K562 (cell line): ENCODE measurements at regions not wholly inside any gene's neighbourhood (a gene's known extent, or its start where the extent isn't known, plus 50 kb on each side); places are given as distances from the start of the nearest gene placed in this dataset.

Experiments
- ATAC-seq: fragments of 200-7000 bp; cut with Tn5 transposase; 3 replicates; pipeline ENCODE4 v1.9.1; 2020; ENCODE audit warnings: moderate library complexity
- BruUV-seq: library from RNA; stranded (reverse); fragments of 400-500 nt; replicated peaks from 2 replicates; lab custom pipeline; 2021; lab: Mats Ljungman, UMichigan
- CTCF ChIA-PET: fragments of 300-600 bp; formaldehyde crosslinking; extraction: SDS; loops from one replicate; lab custom pipeline; 2021; ENCODE audit warnings: low intra/inter-chr PET ratio; lab: Yijun Ruan, JAX
- POLR2A ChIA-PET: fragments of 300-600, 350-650 bp; sonication (Branson Sonifier 250); formaldehyde crosslinking; extraction: SDS; loops from one replicate; lab custom pipeline; 2021; ENCODE audit warnings: antibody characterized with exemption, inconsistent platforms; lab: Yijun Ruan, JAX
- DNase-seq, 4 experiments: peaks; one replicate each; pipeline versions ENCODE4 v3.0.0 to v3.0.0-alpha.2; 2011 to 2018; ENCODE audit warnings: low spot score in 3 of 4, mixed read lengths in 3 of 4; ENCODE audit errors: extremely low read depth in 1 of 4
- FAIRE-seq: peaks from 2 replicates; lab custom pipeline; 2011; peaks lifted over from hg19 to GRCh38; lab: Jason Lieb, UNC
- H2AFZ ChIP-seq: 2 replicates; pipeline ENCODE4 v1.6.0; 2011; ENCODE audit warnings: low read depth, low read length, control low read depth, inconsistent platforms
- H3K27ac ChIP-seq: fragments of 200-600 bp; 3 replicates; pipeline ENCODE4 v1.8.0; 2011; ENCODE audit warnings: low read depth, mild to moderate bottlenecking, control low read depth, inconsistent platforms, low read length, moderate library complexity, mixed read lengths; ENCODE audit errors: extremely low read depth
- H3K27me3 ChIP-seq, 2 experiments: fragments of 300-600 bp in 1 of 2; 2 replicates in 1 of 2; 3 replicates in 1 of 2; pipeline versions ENCODE4 v1.6.0 to v1.8.0; 2011; ENCODE audit warnings: inconsistent platforms in 2 of 2, low read length in 2 of 2, mild to moderate bottlenecking in 1 of 2, mixed read lengths in 1 of 2, moderate library complexity in 1 of 2; ENCODE audit not compliant: control insufficient read depth in 2 of 2, insufficient read depth in 2 of 2
- H3K36me3 ChIP-seq: fragments of 300-600 bp; 3 replicates; pipeline ENCODE4 v1.8.0; 2011; ENCODE audit warnings: mild to moderate bottlenecking, low read length, inconsistent platforms; ENCODE audit not compliant: control insufficient read depth, insufficient read depth
- H3K4me1 ChIP-seq, 2 experiments: fragments of 200-600 bp in 1 of 2; replicated peaks in 1 of 2; 2 replicates in 1 of 2; 3 replicates in 1 of 2; pipeline versions ENCODE4 v1.5.1 to v1.8.0; 2011; ENCODE audit warnings: inconsistent platforms in 2 of 2, low read length in 2 of 2, mild to moderate bottlenecking in 1 of 2, mixed read lengths in 1 of 2, moderate library complexity in 1 of 2; ENCODE audit not compliant: control insufficient read depth in 2 of 2, insufficient read depth in 2 of 2
- H3K4me2 ChIP-seq: 2 replicates; pipeline ENCODE4 v1.6.1; 2011; ENCODE audit warnings: low read length, control low read depth, inconsistent platforms, mixed read lengths; ENCODE audit not compliant: insufficient read depth
- H3K4me3 ChIP-seq: fragments of 200-600 bp; sonication (generic), shearing (Covaris generic); 2 replicates; pipeline ENCODE4 v1.5.1; 2016; ENCODE audit warnings: control low read depth, inconsistent platforms
- H3K79me2 ChIP-seq: fragments of 200-600 bp; 3 replicates; pipeline ENCODE4 v1.8.0; 2011; ENCODE audit warnings: low read length, inconsistent platforms; ENCODE audit not compliant: control insufficient read depth, insufficient read depth
- H3K9ac ChIP-seq, 2 experiments: 2 replicates each; pipeline versions ENCODE4 v1.6.0 to v1.6.1; 2011; ENCODE audit warnings: low read depth in 2 of 2, low read length in 2 of 2, control low read depth in 1 of 2, inconsistent platforms in 1 of 2, mild to moderate bottlenecking in 1 of 2, mixed read lengths in 1 of 2; ENCODE audit not compliant: insufficient read depth in 1 of 2
- H3K9me1 ChIP-seq: one replicate; pipeline ENCODE4 v1.6.0; 2011; ENCODE audit warnings: inconsistent platforms, mild to moderate bottlenecking, low read length, moderate library complexity; ENCODE audit not compliant: control insufficient read depth, insufficient read depth
- H3K9me3 ChIP-seq: replicated peaks from 2 replicates; pipeline ENCODE4 v1.5.1; 2011; ENCODE audit warnings: low read depth, low read length, inconsistent platforms; ENCODE audit not compliant: control insufficient read depth, insufficient read depth
- H4K20me1 ChIP-seq: replicated peaks from 2 replicates; pipeline ENCODE4 v1.6.1; 2011; ENCODE audit warnings: low read length, inconsistent platforms, mixed read lengths; ENCODE audit not compliant: control insufficient read depth, insufficient read depth
- ETV6 ChIP-seq, 3 experiments: fragments of 150-350 bp in 1 of 3; sonication (generic) in 1 of 3; formaldehyde crosslinking in 1 of 3; IDR thresholded peaks; 2 replicates each; pipeline versions ENCODE4 v1.6.1 to v1.8.0; 2014 to 2022; ENCODE audit warnings: borderline replicate concordance in 2 of 3, low read depth in 2 of 3, antibody characterized with exemption in 1 of 3, low read length in 1 of 3, mild to moderate bottlenecking in 1 of 3, missing genetic modification reagents in 1 of 3
- HLTF ChIP-seq: fragments of 450-650 bp; IDR thresholded peaks from 2 replicates; pipeline ENCODE4 v1.6.1; 2016
- HMG20B ChIP-seq: fragments of 250-450 bp; sonication (Bioruptor Pico); IDR thresholded peaks from 2 replicates; pipeline ENCODE4 v1.5.0; 2021; ENCODE audit warnings: mild to moderate bottlenecking
- IRF1 ChIP-seq: sonication (generic); formaldehyde crosslinking; IDR thresholded peaks from 2 replicates; pipeline ENCODE4 v1.8.0; 2022; ENCODE audit warnings: missing genetic modification reagents, mild to moderate bottlenecking, borderline replicate concordance
- KDM2B ChIP-seq: fragments of 250-450 bp; sonication (Bioruptor Pico); IDR thresholded peaks from 2 replicates; pipeline ENCODE4 v1.8.0; 2021; ENCODE audit warnings: mild to moderate bottlenecking, moderate library complexity
- MCM5 ChIP-seq: fragments of 450-650 bp; IDR thresholded peaks from 2 replicates; pipeline ENCODE4 v1.6.1; 2016; ENCODE audit warnings: low read depth
- RBM15 ChIP-seq: fragments of 200-400 bp; formaldehyde crosslinking; IDR thresholded peaks from 2 replicates; pipeline ENCODE4 v1.6.1; 2018; ENCODE audit warnings: mild to moderate bottlenecking, low read length, moderate library complexity; ENCODE audit not compliant: insufficient read depth
- RBM22 ChIP-seq: fragments of 200-400 bp; formaldehyde crosslinking; IDR thresholded peaks from 2 replicates; pipeline ENCODE4 v1.6.1; 2018; ENCODE audit warnings: low read length, low read depth; ENCODE audit not compliant: poor library complexity, severe bottlenecking
- SMARCC2 ChIP-seq: fragments of 450-650 bp; IDR thresholded peaks from 2 replicates; pipeline ENCODE4 v1.6.1; 2017; ENCODE audit warnings: antibody characterized with exemption, moderate library complexity, mild to moderate bottlenecking, low read depth
- TAF15 ChIP-seq: fragments of 200-400 bp; formaldehyde crosslinking; IDR thresholded peaks from 2 replicates; pipeline ENCODE4 v1.6.1; 2017; ENCODE audit warnings: mild to moderate bottlenecking, low read depth, low read length, moderate library complexity
- ZBTB33 ChIP-seq: sonication (generic); formaldehyde crosslinking; IDR thresholded peaks from 2 replicates; pipeline ENCODE4 v1.8.1; 2023; ENCODE audit warnings: mild to moderate bottlenecking, missing genetic modification reagents
- ZNF133 ChIP-seq: fragments of 250-450 bp; sonication (Bioruptor Pico); IDR thresholded peaks from 2 replicates; pipeline ENCODE4 v1.4.0; 2020; ENCODE audit warnings: mild to moderate bottlenecking
- ZNF217 ChIP-seq: sonication (generic); formaldehyde crosslinking; IDR thresholded peaks from 2 replicates; pipeline ENCODE4 v1.8.0; 2022; ENCODE audit warnings: mild to moderate bottlenecking, missing genetic modification reagents
- ZNF639 ChIP-seq, 2 experiments: fragments of 200-800 bp in 1 of 2; sonication (Bioruptor generic) in 1 of 2; sonication (generic) in 1 of 2; formaldehyde crosslinking in 1 of 2; IDR thresholded peaks in 1 of 2; conservative IDR thresholded peaks in 1 of 2; 2 replicates each; pipeline versions ENCODE4 v1.5.0 to v1.6.1; 2016 to 2020; ENCODE audit warnings: missing compliant biosample characterization in 1 of 2, missing genetic modification characterization in 1 of 2, missing genetic modification reagents in 1 of 2
- WGBS: fragments of 100-300 bp; shearing (Covaris generic); methylation state at CpG from one replicate; pipeline ENCODE4 v1.1.6; 2016; ENCODE audit warnings: low coverage, mixed read lengths; ENCODE audit not compliant: insufficient coverage; ENCODE audit errors: missing lambda C conversion rate; 5-methylcytosine and 5-hydroxymethylcytosine counted together
- in situ Hi-C: fragments of 300-500 bp; cut with MboI; formaldehyde crosslinking; loops from 4 replicates; pipeline ENCODE4 v1.15.0; 2018; ENCODE audit warnings: inconsistent platforms, mixed read lengths
- intact Hi-C: fragments of 100-400 bp; cut with micrococcal nuclease; formaldehyde crosslinking; loops from 2 replicates; pipeline ENCODE4 v1.14.2; 2022
- TF ChIP-seq, protein P1 (sequence below): fragments of 250-450 bp; sonication (Bioruptor Pico); IDR thresholded peaks from 2 replicates; pipeline ENCODE4 v1.5.0; 2020; ENCODE audit warnings: mild to moderate bottlenecking, borderline replicate concordance

- Histone ChIP-seq H3K4me1 (no peaks in the 10 kb centered on the region), H3K9me3 (no peaks in the 10 kb centered on the region), H2AFZ (no peak overlapping the region), H3K27me3 (peaks cover 6 to 74% of the 10 kb centered on the region in 2 experiments; a peak in 3 of 5 replicates), H3K79me2 (no peaks in the 10 kb centered on the region), H3K9me1 (no peaks in the 10 kb centered on the region), H3K9ac (no peak overlapping the region), H3K4me2 (no peak overlapping the region), H3K27ac (no peak overlapping the region), H3K36me3 (no peaks in the 10 kb centered on the region), H3K4me3 (no peak overlapping the region), H4K20me1 (no peaks in the 10 kb centered on the region)
- FAIRE-seq = no peak
- ChIA-PET CTCF (no interaction called here), POLR2A (no interaction called here)
- no peak for ATAC-seq
- intact Hi-C loops (no loop called here), in situ Hi-C loops (no loop called here)
- no peak for DNase-seq
- 2% methylated on average over 9 of the region's 9 CpGs for WGBS
- BruUV-seq = no TSS peak
- TF ChIP-seq SMARCC2 (no peak), KDM2B (CRISPR knock-in tag) (no peak), RBM15 (no peak), ZNF133 (CRISPR knock-in tag) (no peak), ZNF639 (CRISPR knock-in tag; conservative IDR thresholded peaks at IDR 0.05 in 1 of 2, IDR thresholded peaks at IDR 0.05 in 1 of 2) (no peak), TAF15 (no peak), IRF1 (CRISPR knock-in tag) (no peak), RBM22 (no peak), HLTF (no peak), ETV6 (IDR thresholded peaks at IDR 0.05; ENCODE audit: borderline replicate concordance in 1 of 2, low read depth in 2 of 2, low read length in 1 of 2) (no peak), ETV6 (CRISPR knock-in tag; IDR thresholded peaks at IDR 0.05; ENCODE audit: borderline replicate concordance) (no peak), ZBTB33 (CRISPR knock-in tag) (no peak), HMG20B (no peak), ZNF217 (CRISPR knock-in tag) (no peak), MCM5 (no peak)
- TF ChIP-seq, protein P1, sequence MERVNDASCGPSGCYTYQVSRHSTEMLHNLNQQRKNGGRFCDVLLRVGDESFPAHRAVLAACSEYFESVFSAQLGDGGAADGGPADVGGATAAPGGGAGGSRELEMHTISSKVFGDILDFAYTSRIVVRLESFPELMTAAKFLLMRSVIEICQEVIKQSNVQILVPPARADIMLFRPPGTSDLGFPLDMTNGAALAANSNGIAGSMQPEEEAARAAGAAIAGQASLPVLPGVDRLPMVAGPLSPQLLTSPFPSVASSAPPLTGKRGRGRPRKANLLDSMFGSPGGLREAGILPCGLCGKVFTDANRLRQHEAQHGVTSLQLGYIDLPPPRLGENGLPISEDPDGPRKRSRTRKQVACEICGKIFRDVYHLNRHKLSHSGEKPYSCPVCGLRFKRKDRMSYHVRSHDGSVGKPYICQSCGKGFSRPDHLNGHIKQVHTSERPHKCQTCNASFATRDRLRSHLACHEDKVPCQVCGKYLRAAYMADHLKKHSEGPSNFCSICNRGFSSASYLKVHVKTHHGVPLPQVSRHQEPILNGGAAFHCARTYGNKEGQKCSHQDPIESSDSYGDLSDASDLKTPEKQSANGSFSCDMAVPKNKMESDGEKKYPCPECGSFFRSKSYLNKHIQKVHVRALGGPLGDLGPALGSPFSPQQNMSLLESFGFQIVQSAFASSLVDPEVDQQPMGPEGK = no peak
These were observed 176.9 kb downstream of the TFAP2C start for GRCh38 chr20:56805966-56806365.
